NCI-H460 (cell line): ENCODE measurements at regions not wholly inside any gene's neighbourhood (a gene's known extent, or its start where the extent isn't known, plus 50 kb on each side); places are given as distances from the start of the nearest gene placed in this dataset.
"Not testable (repeated sequence)": the region's sequence is repeated elsewhere in the genome, so short reads cannot be mapped to it uniquely, and the experiment has no call there.

Experiments used
- DNase-seq: peaks from one replicate; pipeline ENCODE4 v3.0.0-alpha.2; 2016; ENCODE audit warnings: low read depth; ENCODE audit errors: extremely low read depth

DNA sequence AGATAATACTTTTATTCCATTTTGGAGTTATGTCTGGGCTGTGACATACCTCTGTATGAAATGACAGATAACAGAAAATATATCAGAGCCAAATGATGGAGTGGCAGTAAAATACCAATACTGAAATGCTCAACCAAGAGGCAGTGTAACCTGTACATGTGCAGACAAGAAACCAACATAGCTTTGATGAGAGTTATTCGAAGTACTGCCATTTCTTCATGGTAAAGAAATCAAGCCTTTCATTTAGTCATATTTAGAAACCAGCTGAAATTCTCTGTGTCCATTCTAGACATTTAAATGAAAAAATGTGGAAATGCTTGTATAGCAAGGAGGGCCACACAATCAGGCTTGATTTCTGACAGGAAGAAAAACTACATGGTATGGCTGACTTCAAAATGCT lies 127.1 kb upstream of the PTPRZ1 start:
- no peak for DNase-seq

DNA sequence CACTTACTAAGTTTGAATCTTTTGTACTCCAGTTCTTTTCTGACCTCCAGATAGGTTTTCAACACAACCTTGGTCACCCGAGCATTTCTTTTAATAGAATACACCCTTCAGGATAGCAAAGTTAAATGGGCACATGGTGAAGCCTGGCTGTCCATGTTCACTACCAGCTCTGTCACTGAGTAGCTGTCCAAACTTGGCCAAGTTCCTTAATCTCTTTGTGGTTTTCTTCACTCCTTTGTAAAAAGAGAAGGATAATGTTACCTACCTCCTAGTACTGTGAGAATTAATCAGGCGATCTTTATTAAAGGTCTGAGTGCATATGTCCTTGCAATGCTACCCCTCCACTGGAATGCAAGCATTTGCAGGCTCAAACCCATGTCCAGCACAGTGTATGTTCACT lies 128.1 kb upstream of the PTPRZ1 start:
- DNase-seq, result no peak

DNA sequence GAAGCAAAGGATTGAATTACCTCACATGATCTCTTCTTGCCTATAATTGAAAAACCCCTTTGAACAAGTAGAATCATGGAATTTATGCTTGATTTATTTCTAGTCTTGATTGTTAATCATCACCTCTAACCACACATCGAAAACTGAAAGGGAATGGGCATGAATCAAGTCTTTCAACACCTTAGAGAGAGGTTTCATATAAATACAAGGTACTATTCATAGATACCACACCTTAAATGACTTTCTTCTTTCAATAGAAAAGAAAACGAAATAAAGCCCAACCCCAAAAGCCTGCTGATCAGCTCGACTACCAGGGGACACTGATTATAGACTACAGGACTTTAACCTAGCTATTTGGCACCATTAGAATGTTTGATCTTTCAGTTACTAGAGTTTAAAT lies 128.6 kb upstream of the PTPRZ1 start:
- DNase-seq, result no peak

DNA sequence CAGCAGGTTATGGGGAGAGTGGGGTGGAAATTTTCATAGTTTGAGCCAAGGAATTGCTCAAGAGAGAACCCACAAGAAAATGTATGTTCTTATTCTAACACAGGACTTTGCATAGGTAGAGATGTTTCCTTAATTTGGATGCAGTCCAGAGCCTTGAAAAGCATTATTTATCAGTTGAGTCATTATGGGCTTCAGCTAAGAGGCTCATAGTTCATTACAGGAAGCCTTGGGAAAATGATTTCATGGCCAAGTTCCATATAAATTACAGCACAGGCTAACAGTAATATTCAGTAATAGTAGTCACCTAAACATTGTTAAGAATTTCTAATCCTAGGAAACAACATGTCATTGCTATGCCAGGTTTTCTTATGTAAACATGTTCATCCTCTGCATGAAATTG lies 131.1 kb upstream of the PTPRZ1 start:
- no peak for DNase-seq

DNA sequence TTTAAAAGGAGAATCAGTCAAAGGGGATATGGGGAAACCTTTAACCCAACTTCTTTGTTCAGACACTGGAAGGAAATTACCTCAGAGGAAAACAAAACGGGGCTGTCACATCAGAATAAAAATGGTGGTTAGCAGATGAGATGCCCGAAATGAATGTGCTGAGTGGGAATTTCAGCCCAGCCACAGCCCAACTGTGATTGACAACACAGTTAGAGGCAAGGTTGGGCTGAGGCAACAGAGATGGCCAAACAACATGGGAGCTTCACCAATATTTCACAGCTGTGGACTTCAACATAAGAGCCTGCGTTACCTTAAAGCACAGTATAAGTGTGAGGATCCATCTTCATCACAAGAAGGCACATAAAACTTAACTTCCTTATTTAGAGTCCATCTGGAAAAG lies 133.5 kb upstream of the PTPRZ1 start:
- no peak for DNase-seq

DNA sequence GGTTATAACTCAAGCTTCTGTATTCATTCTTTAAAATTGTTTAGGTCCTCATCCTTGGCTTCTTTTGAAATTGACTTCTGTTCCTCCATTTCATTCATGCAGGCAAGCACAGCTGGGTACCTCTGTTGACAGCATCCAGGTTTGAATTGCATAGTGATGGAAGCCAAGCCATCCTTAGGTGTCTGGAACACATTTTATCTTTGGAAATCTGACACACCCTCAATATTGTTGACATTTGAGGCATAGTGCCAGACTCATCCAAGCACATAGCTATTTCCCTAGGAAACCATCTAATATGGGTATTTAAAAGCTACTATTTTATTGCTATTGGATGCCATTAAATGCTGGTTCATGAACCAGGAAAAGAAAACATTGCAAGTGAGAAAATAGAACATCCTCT lies 142.1 kb upstream of the PTPRZ1 start:
- DNase-seq, result no peak

DNA sequence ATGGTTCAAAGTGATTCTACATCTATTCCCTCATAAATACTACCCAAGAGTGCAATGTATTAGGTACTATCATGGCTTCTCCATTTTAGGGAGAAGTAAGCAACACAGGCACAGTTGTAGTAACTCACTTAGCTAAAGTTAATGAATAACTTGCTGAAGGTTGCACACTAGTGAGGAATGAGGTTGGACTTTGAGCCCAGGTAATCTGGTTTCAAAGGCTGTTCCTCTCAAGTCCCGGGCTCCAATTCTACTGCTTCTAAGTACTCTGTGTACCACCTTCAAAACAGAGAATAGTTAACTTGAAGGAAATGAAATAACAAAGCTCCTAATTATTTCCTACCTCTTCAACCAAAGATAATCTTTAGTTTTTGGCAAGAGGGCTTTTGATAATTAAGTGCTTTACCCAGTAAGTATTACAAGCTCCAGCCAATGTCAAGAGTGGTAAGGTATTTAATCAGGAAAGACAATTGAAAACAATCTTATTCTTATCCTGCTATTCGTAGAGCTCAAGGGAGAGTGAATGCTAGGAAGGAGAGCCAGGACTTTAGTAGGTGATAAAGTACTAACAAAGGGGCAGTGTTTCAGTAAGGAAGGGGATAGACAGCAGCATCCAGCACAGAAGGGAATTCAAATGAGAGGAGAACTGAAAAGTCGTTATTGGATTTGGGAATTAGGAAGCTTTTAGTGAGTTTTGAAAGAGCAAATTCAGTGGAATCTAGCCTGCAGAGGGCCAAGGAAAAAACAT lies 158.2 kb upstream of the PTPRZ1 start:
- no peak for DNase-seq

DNA sequence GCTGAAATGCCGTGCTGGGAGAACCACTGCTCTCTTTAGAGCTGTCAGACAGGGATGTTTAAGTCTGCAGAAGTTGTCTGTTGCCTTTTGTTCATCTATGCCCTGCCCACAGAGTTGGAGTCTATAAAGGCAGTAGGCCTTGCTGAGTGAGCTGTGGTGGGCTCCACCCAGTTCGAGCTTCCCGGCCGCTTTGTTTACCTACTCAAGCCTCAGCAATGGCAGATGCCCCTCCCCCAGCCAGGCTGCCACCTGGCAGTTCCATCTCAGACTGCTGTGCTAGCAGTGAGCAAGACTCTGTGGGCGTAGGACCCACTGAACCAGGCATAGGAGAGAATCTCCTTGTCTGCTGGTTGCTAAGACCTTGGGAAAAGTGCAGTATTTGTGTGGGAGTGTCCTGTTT lies 160.0 kb upstream of the PTPRZ1 start:
- not testable (repeated sequence) for DNase-seq

DNA sequence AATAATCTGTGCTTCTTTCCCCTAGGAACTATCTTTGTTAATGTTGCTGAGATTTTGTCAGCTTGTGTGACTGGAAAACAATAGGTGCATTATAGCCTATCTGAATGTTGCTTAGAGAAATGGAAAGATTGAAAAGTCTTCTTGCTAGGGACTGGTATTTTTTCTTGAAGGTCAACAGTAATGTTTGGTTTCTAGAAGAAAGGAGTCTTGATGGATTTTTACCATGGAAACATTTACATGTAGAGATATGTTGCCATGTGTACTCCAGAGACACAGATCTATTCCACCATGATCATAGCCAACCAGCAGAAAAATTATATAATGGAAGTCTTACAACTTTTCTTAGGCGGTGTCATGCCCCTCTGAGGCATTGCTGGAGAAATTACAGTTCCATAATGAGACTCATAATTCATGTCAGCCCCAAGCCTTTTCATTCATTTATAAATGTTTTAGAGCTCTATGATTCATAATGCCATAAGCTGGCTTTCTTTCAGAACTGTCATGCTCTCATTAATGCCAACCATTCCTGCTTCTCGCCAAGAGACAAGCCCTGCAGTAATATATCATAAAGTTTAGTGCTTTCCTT lies 175.1 kb upstream of the PTPRZ1 start:
- no peak for DNase-seq

DNA sequence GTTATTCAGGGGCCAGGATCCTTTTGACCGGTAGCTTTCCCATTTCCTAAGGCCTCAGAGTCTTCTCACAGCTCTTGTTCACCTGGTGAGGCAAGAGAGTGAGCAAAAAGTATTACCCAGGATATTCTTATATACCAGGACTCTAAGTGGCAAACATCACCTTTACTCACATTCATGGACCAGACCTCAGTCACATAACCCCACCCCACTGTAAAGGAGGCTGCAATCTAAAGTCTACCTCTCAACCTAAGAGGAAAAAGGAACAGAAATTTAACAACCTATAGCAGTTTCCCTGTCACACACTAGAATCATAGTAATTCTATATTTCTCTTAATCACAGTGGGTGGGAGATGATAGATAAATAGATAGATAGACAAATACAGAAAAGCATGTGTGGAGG lies 176.0 kb upstream of the PTPRZ1 start:
- no peak for DNase-seq

DNA sequence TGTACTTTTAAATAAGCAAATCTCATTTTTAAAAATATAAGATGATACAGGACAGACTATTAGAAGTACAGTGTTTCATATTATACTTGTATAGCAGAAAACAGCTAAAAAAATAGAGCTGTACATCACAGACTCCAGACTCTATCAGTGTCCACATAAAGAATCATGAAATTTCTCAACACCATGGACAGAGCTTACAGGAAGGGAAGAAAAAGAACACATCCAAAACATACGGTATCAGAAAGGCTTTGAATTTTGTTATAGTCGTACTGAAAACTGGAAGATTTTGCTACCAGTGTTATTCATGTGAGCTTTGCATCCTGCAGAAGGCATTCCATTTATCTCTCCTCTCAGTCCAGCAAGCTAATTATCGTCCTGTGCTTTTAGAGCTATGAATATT lies 183.2 kb upstream of the PTPRZ1 start:
- DNase-seq, result no peak

DNA sequence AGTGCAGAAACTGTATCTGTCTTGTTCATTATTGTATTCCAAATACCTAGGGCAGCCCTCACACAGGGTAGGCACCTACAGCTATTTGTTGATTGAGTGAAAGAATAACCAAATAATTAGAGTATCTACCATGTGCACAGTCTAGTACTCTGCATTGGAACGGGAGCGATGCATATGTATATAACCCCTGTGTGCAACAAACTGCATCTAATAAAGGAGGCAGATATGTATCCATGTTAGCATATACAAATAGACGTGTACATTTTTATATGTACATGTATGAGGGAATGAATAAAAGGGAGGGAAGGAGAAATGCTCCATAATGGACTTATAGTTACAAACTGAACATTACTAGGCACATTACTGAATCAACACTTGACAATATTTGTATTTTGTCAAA lies 191.3 kb upstream of the PTPRZ1 start:
- DNase-seq, result no peak

DNA sequence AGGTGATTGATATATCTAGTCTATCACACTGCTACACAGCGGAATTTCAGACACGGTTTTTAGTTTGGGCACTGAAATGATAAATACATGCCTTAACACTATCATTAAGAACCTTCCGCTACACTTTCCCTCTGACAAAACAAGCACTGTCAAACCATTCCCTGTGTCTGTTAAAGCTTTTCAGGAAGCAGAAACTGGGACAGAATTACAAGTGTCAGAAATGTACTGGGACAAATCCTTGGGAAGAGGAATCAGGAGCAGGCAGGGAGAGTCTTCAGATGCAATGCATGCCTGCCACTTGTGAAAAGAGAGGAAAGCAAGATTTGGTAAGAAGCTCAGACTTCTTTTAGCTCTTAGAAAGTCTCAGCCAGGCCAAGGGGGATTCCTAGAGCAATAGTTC lies 196.8 kb upstream of the PTPRZ1 start:
- DNase-seq, result no peak

DNA sequence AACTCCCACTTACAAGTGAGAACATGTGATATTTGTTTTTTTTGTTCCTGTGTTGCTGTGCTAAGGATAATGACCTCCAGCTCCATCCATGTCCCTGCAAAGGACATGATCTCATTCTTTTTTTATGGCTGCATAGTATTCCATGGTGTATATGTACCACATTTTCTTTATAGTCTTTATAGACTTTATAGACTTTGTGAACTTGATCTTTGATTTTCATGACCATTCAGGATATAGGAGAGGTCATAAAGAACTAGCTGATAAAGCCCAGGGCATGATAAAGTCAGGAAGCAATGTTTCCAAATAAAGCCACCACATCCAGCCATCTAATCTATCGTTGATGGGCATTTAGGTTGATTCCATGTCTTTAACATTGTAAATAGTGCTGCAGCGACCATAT lies 198.5 kb upstream of the PTPRZ1 start:
- not testable (repeated sequence) for DNase-seq

DNA sequence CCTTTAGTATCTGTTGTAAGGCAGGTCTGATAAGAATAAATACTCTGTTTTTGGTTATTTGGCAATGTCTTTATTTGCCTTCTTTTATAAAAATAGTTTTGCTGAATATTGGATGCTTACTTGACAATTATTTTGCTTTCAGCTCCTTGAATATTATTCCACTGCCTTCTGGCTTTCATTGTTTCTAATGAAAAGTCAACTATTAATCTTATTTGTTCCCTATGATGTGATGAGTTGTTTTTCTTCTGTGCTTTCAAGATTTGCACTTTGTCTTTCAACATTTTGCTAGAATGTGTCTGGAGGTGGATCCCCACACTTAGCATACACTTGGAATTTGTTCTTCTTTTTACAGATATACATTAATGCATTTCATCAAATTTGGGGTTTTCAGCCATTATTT lies 203.8 kb upstream of the PTPRZ1 start:
- no peak for DNase-seq

DNA sequence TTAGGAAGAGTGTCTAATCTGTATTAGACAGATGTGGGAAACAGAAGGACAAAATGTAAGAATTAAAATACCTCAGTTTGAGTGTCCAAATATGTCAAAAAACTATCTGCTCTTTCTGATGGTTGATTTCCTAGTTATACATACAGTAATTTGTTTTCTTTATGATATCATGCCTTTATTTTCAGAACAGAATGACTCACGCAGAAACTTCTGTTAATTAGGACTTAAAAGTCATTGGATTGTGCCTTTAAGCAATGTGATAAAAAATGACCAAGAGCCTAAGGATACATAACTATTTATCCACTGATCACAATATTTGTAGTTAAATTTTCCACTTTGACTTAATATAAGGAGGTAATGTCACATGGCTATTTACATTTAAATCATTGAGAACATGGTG lies 206.7 kb upstream of the PTPRZ1 start:
- no peak for DNase-seq

DNA sequence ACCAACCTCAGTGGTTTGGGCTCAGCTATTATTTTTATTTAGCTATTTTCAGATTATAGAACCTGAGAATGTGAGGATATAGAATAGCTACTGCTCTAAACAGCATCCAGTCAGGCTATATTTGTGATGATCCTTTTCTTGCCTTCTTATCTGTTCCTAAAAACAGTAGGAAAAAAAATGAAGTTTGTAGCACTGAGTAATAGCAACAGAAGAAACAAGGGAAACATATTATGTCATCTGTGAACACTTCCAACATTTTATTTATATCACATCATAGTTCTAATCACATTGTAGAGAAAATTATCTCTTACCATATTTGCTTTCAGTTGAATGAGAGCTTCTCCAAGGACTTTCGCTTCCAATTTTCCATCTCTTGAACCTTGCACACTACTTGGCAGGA lies 229.6 kb upstream of the PTPRZ1 start:
- DNase-seq, result no peak

DNA sequence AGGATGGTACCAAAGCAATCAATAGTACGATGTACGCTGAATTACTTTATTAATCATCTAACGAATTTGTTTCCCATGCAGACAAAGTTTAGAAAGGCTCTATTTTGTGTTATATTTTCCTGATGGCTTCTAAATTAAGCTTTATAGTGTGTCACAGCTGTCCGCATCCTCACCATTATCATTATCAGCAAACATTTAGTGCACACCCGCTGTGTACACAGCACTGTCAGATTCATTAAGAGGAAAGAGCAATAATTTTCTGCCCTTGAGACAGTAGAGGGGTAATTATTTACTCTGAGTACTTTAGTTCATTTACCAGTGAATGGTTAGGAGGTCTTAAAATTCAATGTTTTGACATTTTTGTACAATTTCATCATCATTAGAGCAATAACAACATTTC lies 233.3 kb upstream of the PTPRZ1 start:
- DNase-seq, result no peak

DNA sequence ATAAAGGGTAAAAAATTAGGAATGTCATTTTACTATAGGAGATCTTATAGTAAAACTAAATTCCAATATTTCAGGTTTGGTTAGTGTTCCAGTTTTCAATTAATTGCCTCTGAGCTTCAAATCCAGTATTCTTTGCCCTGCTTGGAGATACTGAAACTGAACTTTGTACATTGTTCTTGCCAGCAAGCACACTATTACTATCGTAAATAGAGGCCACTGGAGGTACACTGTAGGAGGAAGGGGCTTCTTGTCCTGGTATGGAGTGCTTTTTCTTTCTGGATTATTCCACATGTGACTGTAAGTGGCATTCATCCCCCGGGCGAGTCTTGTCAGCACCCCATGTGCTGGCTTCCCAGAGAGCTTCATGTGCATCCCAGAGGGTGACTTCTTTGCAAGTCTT lies 234.7 kb upstream of the PTPRZ1 start:
- no peak for DNase-seq

DNA sequence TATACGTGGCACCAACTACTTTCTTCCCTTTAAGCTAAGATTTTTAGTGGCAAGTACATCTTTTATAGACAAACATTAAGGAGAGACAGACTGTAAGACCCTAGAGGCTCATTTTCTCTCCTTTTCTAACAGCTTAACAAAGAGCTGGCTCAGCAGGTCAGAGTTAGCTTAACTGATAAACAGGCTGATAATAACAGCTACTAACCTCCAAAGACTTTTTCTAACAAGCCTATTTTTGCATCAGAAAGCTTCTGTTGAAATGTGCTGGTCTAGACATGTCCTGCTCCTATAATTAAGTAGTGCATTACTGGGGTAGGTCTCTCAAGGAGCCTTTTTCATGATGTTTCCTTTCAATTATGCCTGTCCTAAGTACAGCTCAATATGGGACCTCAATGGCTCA lies 238.2 kb upstream of the FAM3C start:
- no peak for DNase-seq

DNA sequence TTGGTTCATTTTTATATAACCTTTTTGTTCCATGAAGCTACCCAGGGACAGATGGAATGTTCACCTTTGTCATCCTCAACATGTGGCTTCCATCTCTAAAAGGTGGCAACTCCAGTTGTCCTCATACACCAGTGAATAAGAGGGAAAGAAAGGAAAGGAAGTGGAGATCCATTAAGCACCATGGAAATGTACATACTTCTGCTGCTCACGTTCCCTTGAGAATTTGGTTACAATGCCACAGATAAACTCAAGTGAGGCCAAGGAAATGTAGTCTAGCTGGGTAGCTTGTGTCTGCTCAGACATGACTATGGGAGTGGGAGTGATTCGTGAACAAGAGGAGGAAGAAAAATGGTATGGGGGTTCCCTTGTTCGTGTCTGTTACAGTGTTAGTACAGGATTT lies 237.1 kb upstream of the FAM3C start:
- no peak for DNase-seq

DNA sequence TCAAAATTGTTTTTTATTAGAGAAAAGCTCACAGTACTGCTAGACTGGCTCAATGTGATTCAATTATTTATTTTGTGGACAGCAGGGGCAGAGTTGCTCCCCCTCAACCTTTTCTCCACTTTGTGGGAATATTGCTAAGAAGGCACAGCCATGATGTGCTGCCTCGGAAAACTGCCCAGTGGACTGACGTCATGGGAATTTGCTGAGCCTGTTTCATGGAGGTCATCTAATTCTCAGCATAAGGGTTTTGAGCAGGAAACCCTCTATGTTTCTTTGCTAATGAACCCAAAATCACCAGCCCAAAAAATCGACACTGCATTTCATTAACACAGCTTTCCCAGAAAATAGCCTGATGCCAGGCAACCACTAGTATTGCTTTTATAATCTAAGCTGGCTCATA lies 228.8 kb upstream of the FAM3C start:
- no peak for DNase-seq
